ENCODE measurements at regions not wholly inside any gene's neighbourhood (a gene's known extent, or its start where the extent isn't known, plus 50 kb on each side); places are given as distances from the start of the nearest gene placed in this dataset.

DNA sequence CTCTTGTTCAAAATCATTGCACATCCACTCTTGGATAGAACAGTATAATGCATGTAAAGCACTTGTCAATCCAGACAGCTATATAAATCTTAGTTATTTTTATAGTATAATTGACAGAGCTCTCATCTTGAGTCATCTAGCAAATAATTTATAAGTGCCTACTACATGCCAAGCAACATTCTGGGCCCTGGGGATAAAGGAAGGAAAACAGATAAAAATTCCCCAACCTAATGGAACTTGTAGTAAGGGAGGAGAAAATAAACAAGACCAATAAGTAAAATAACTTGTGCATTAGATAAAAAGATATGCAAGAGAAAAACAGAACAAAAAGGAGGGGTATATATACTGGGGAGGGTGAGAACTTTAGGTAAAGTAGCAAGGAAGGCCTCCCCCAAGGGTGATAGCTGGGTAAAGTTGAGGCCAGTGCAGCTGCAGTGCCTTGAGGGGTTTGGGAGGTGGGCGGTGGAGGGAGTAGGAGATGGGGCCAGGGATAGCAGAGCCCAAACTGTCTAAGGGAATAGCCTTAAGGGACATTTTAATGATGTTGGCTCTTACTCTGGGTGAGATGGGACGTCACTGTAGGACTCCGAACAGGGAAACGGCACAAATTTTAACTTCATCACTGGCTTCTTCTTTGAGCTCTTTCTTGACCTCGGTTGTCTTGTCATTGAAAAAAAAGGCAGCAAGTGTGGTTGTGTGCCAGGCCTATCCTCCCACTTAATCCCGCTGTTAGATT, 79.3 kb upstream of the SEC61G start:
- no peak for TF ChIP-seq POLR2A (IDR thresholded peaks at IDR 0.05; ENCODE audit: low read length)
- TF ChIP-seq GATA1 (IDR thresholded peaks at IDR 0.05; ENCODE audit: low read depth, low read length), result no peak
